ENCODE measurements at regions not wholly inside any gene's neighbourhood (a gene's known extent, or its start where the extent isn't known, plus 50 kb on each side); places are given as distances from the start of the nearest gene placed in this dataset.
"Not testable (repeated sequence)": the region's sequence is repeated elsewhere in the genome, so short reads cannot be mapped to it uniquely, and the experiment has no call there.

- ATAC-seq (no peak), DNase-seq (ENCODE audit: missing footprints) (no peak)
- intact Hi-C loops (cut with DNase I), result no loop called here
Measured at GRCh38 chr4:19266566-19266965, 985.1 kb upstream of the SLIT2 start.

GRCh38 chr4:19262467-19262866 lies 989.2 kb upstream of the SLIT2 start:
- no peak for DNase-seq (ENCODE audit: missing footprints)
- ATAC-seq, result no peak
- intact Hi-C loops (cut with DNase I), result no loop called here

- intact Hi-C loops (cut with DNase I), result no loop called here
- no peak for ATAC-seq
- no peak for DNase-seq (ENCODE audit: missing footprints)
Measured at GRCh38 chr4:19260346-19260745, 991.4 kb upstream of the SLIT2 start.

GRCh38 chr4:19259920-19260319 lies 991.8 kb upstream of the SLIT2 start:
- intact Hi-C loops (cut with DNase I), result no loop called here
- no peak for ATAC-seq
- DNase-seq (ENCODE audit: missing footprints), result no peak

- DNase-seq (ENCODE audit: missing footprints) (no peak), ATAC-seq (no peak)
- intact Hi-C loops (cut with DNase I), result no loop called here
Measured at GRCh38 chr4:19256823-19257222, 994.9 kb upstream of the SLIT2 start.

- DNase-seq (ENCODE audit: missing footprints), result no peak
- ATAC-seq, result no peak
- intact Hi-C loops (cut with DNase I), result no loop called here
Measured at GRCh38 chr4:19254486-19254885, 997.2 kb upstream of the SLIT2 start.

GRCh38 chr4:19248023-19248422 lies 1003.7 kb upstream of the SLIT2 start:
- no peak for DNase-seq (ENCODE audit: missing footprints)
- intact Hi-C loops (cut with DNase I), result no loop called here
- no peak for ATAC-seq

- intact Hi-C loops (cut with DNase I), result no loop called here
- no peak for ATAC-seq
- no peak for DNase-seq (ENCODE audit: missing footprints)
Measured at GRCh38 chr4:19241895-19242294, 1009.8 kb upstream of the SLIT2 start.

- no peak for ATAC-seq
- intact Hi-C loops (cut with DNase I), result no loop called here
Measured at GRCh38 chr4:19239565-19239964, 1012.1 kb upstream of the SLIT2 start.

GRCh38 chr4:19236473-19236872 lies 1015.2 kb upstream of the SLIT2 start:
- intact Hi-C loops (cut with DNase I), result no loop called here

More at GRCh38 chr4:19239565-19239964, 1012.1 kb upstream of the SLIT2 start:
- DNase-seq (ENCODE audit: missing footprints), result no peak

GRCh38 chr4:19230906-19231545 lies 1020.7 kb upstream of the SLIT2 start:
- intact Hi-C loops (cut with DNase I), result no loop called here

More at GRCh38 chr4:19236473-19236872, 1015.2 kb upstream of the SLIT2 start:
- ATAC-seq, result no peak
- no peak for DNase-seq (ENCODE audit: missing footprints)

GRCh38 chr4:19227701-19228100 lies 1024.0 kb upstream of the SLIT2 start:
- ATAC-seq (no peak), DNase-seq (ENCODE audit: missing footprints) (no peak)
- intact Hi-C loops (cut with DNase I), result loop anchor here (5.0 to 10.0 kb wide), 2 partner anchors 1020 to 1457 kb away; no protein-coding TSS in a partner anchor

More at GRCh38 chr4:19230906-19231545, 1020.7 kb upstream of the SLIT2 start:
- DNase-seq (ENCODE audit: missing footprints) (no peak), ATAC-seq (no peak)

- DNase-seq (ENCODE audit: missing footprints), result no peak
- intact Hi-C loops (cut with DNase I), result loop anchor here (5.0 to 10.0 kb wide), 2 partner anchors 1022 to 1460 kb away; no protein-coding TSS in a partner anchor
- no peak for ATAC-seq
Measured at GRCh38 chr4:19224820-19225219, 1026.9 kb upstream of the SLIT2 start.

GRCh38 chr4:19216476-19216875 lies 1035.2 kb upstream of the SLIT2 start:
- ATAC-seq, result no peak
- intact Hi-C loops (cut with DNase I), result no loop called here

GRCh38 chr4:19214591-19215186 lies 1037.0 kb upstream of the SLIT2 start:
- intact Hi-C loops (cut with DNase I), result no loop called here
- DNase-seq (ENCODE audit: missing footprints) (no peak), ATAC-seq (no peak)

More at GRCh38 chr4:19216476-19216875, 1035.2 kb upstream of the SLIT2 start:
- DNase-seq (ENCODE audit: missing footprints), result no peak

- intact Hi-C loops (cut with DNase I), result no loop called here
- DNase-seq (ENCODE audit: missing footprints) (no peak), ATAC-seq (no peak)
Measured at GRCh38 chr4:19213388-19213787, 1038.3 kb upstream of the SLIT2 start.

- ATAC-seq (no peak), DNase-seq (ENCODE audit: missing footprints) (no peak)
- intact Hi-C loops (cut with DNase I), result no loop called here
Measured at GRCh38 chr4:19205853-19206252, 1045.9 kb upstream of the SLIT2 start.

- intact Hi-C loops (cut with DNase I); DNase-seq (ENCODE audit: missing footprints); ATAC-seq: not testable (repeated sequence)
Measured at GRCh38 chr4:19197838-19198237, 1053.9 kb upstream of the SLIT2 start.

- intact Hi-C loops (cut with DNase I), result no loop called here
- ATAC-seq, result no peak
Measured at GRCh38 chr4:19195696-19196095, 1056.0 kb upstream of the SLIT2 start.

GRCh38 chr4:19194672-19195071 lies 1057.0 kb upstream of the SLIT2 start:
- DNase-seq (ENCODE audit: missing footprints) (no peak), ATAC-seq (no peak)
- intact Hi-C loops (cut with DNase I), result no loop called here

More at GRCh38 chr4:19195696-19196095, 1056.0 kb upstream of the SLIT2 start:
- no peak for DNase-seq (ENCODE audit: missing footprints)
